A673 (cell line): ENCODE measurements at regions not wholly inside any gene's neighbourhood (a gene's known extent, or its start where the extent isn't known, plus 50 kb on each side); places are given as distances from the start of the nearest gene placed in this dataset.

Source experiments
- BruUV-seq: library from RNA; stranded (reverse); fragments of 400-500 nt; replicated peaks from 2 replicates; lab custom pipeline; 2021; lab: Mats Ljungman, UMichigan
- CTCF ChIA-PET: fragments of 300-600 bp; sonication (Branson Sonifier 250); formaldehyde crosslinking; loops from one replicate; lab custom pipeline; 2022; ENCODE audit warnings: antibody characterized with exemption; lab: Charles Lee
- POLR2A ChIA-PET: fragments of 300-600 bp; sonication (Branson Sonifier 250); formaldehyde crosslinking; loops from one replicate; lab custom pipeline; 2022; ENCODE audit warnings: antibody characterized with exemption; ENCODE audit not compliant: low non-redundant PET; lab: Charles Lee
- DNase-seq: peaks from one replicate; pipeline ENCODE4 v3.0.0-alpha.2; 2015; ENCODE audit warnings: low spot score
- H3K27ac ChIP-seq: fragments of 200-600 bp; sonication (generic); 2 replicates; pipeline ENCODE4 v1.5.1; 2016; ENCODE audit warnings: mixed run types, low read depth, mild to moderate bottlenecking, mixed read lengths, antibody characterized with exemption, low read length; ENCODE audit not compliant: poor library complexity, severe bottlenecking
- H3K27me3 ChIP-seq: fragments of 200-600 bp; sonication (generic); replicated peaks from 2 replicates; pipeline ENCODE4 v1.6.1; 2017; ENCODE audit warnings: mixed run types, low read depth, mild to moderate bottlenecking, mixed read lengths, antibody characterized with exemption, low read length; ENCODE audit not compliant: insufficient read depth, poor library complexity
- H3K36me3 ChIP-seq: fragments of 200-600 bp; sonication (generic); 2 replicates; pipeline ENCODE4 v1.6.1; 2016; ENCODE audit warnings: mixed run types, mild to moderate bottlenecking, mixed read lengths, antibody characterized with exemption, low read length; ENCODE audit not compliant: insufficient read depth, poor library complexity, severe bottlenecking
- H3K4me1 ChIP-seq: fragments of 200-600 bp; sonication (generic); 2 replicates; pipeline ENCODE4 v1.6.1; 2017; ENCODE audit warnings: mixed run types, mild to moderate bottlenecking, mixed read lengths, antibody characterized with exemption, low read length; ENCODE audit not compliant: insufficient read depth, poor library complexity, severe bottlenecking
- H3K4me3 ChIP-seq: fragments of 200-600 bp; sonication (generic); 2 replicates; pipeline ENCODE4 v1.5.1; 2016; ENCODE audit warnings: low read depth, mixed run types, mild to moderate bottlenecking, mixed read lengths, low read length; ENCODE audit not compliant: poor library complexity, severe bottlenecking
- H3K9me3 ChIP-seq: fragments of 200-600 bp; sonication (generic); 2 replicates; pipeline ENCODE4 v1.6.1; 2016; ENCODE audit warnings: mixed run types, low read depth, mild to moderate bottlenecking, mixed read lengths, antibody characterized with exemption, low read length; ENCODE audit not compliant: poor library complexity, severe bottlenecking
- CTCF ChIP-seq: fragments of 300-800, 200-600 bp; sonication (generic); conservative IDR thresholded peaks from 2 replicates; pipeline ENCODE4 v1.5.1; 2017; ENCODE audit warnings: low read depth, mild to moderate bottlenecking, antibody characterized with exemption, low read length, moderate library complexity, mixed read lengths
- EZH2 ChIP-seq: fragments of 200-600 bp; sonication (generic); IDR thresholded peaks from 2 replicates; pipeline ENCODE4 v1.6.1; 2017; ENCODE audit warnings: borderline replicate concordance, low read depth, mild to moderate bottlenecking, mixed read lengths, antibody characterized with exemption, low read length; ENCODE audit not compliant: poor library complexity, severe bottlenecking
- intact Hi-C: fragments of 100-400 bp; cut with micrococcal nuclease; formaldehyde crosslinking; loops from one replicate; pipeline ENCODE4 v1.10.0; 2022; ENCODE audit not compliant: unreplicated experiment

- BruUV-seq = no TSS peak
- DNase-seq = no peak
- no peak for TF ChIP-seq EZH2
- TF ChIP-seq CTCF = no peak
- Histone ChIP-seq H3K9me3 (no peaks in the 10 kb centered on the region), H3K4me3 (no peak overlapping the region), H3K4me1 (peaks cover 7% of the 10 kb centered on the region), H3K27ac (no peak overlapping the region), H3K36me3 (no peaks in the 10 kb centered on the region), H3K27me3 (no peaks in the 10 kb centered on the region)
- ChIA-PET CTCF (no interaction called here), POLR2A (interaction anchor here (0.7 kb wide), 1 partner anchor 71 kb away, joined by 3 read pairs; no protein-coding TSS in a partner anchor)
- intact Hi-C loops = no loop called here
Observed at GRCh38 chr1:10935246-10935645, 77.2 kb upstream of the TARDBP start.

- peaks cover 12% of the 10 kb centered on the region for H3K4me1 ChIP-seq
- no TSS peak for BruUV-seq
- intact Hi-C loops = no loop called here
- ChIA-PET POLR2A (interaction anchor here (0.7 kb wide), 1 partner anchor 72 kb away, joined by 3 read pairs; no protein-coding TSS in a partner anchor), CTCF (no interaction called here)
- no peak overlapping the region for H3K4me3 ChIP-seq
- no peak overlapping the region for H3K27ac ChIP-seq
- H3K9me3 ChIP-seq = no peaks in the 10 kb centered on the region
- no peaks in the 10 kb centered on the region for H3K27me3 ChIP-seq
- no peaks in the 10 kb centered on the region for H3K36me3 ChIP-seq
- no peak for TF ChIP-seq EZH2
- TF ChIP-seq CTCF = no peak
- DNase-seq = no peak
Observed at GRCh38 chr1:10935724-10936123, 76.7 kb upstream of the TARDBP start.

GRCh38 chr1:10936998-10937901 lies 75.2 kb upstream of the TARDBP start:
- H3K36me3 ChIP-seq = no peaks in the 10 kb centered on the region
- no peak overlapping the region for H3K27ac ChIP-seq
- ChIA-PET CTCF (interaction anchor here (0.6 kb wide), 1 partner anchor 1588 kb away, joined by 4 read pairs; no protein-coding TSS in a partner anchor), POLR2A (no interaction called here)
- intact Hi-C loops = no loop called here
- no peaks in the 10 kb centered on the region for H3K27me3 ChIP-seq
- BruUV-seq = no TSS peak
- no peaks in the 10 kb centered on the region for H3K9me3 ChIP-seq
- TF ChIP-seq EZH2 (no peak), CTCF (no peak)
- no peak overlapping the region for H3K4me3 ChIP-seq
- DNase-seq = no peak
- peaks cover 25% of the 10 kb centered on the region for H3K4me1 ChIP-seq
